GM13977 (cell line): ENCODE measurements at regions not wholly inside any gene's neighbourhood (a gene's known extent, or its start where the extent isn't known, plus 50 kb on each side); places are given as distances from the start of the nearest gene placed in this dataset.

ENCODE experiments used
- DNase-seq: peaks from one replicate; pipeline ENCODE4 v3.0.0; 2012; ENCODE audit warnings: low spot score
- in situ Hi-C: fragments of 300-500 bp; cut with MboI; formaldehyde crosslinking; loops from one replicate; pipeline ENCODE4 v1.12.0; 2022; ENCODE audit warnings: low sequenced_read_pairs, low pct_unique_long_range_greater_than_20kb, mixed read lengths, inconsistent platforms; ENCODE audit not compliant: unreplicated experiment
- TF ChIP-seq, protein P1 (sequence below): IDR thresholded peaks from 2 replicates; pipeline ENCODE4 v1.5.1; 2012; ENCODE audit warnings: mild to moderate bottlenecking, control low read depth; ENCODE audit not compliant: insufficient read depth; ENCODE audit errors: extremely low read depth, missing control alignments

DNA sequence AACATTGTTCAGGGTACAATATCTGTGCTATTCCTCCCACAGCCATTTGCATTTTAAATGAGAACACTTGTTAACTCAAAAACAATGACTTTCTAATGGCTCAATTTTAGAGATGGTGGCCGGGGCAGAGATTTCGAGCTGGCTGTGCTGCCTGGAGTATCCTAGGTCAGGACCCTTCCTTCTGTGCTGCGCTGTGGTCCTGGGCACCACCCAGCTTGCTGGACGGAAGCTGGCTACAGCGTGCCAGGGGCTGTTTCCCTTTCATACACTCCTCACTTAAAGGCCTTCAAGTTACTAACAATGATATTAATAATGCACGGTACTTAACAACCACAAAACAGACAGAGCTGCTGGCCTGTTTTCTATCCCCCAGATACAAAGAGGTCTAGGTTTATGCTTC lies 194.4 kb upstream of the CST7 start:
- DNase-seq = no peak
- TF ChIP-seq, protein P1, sequence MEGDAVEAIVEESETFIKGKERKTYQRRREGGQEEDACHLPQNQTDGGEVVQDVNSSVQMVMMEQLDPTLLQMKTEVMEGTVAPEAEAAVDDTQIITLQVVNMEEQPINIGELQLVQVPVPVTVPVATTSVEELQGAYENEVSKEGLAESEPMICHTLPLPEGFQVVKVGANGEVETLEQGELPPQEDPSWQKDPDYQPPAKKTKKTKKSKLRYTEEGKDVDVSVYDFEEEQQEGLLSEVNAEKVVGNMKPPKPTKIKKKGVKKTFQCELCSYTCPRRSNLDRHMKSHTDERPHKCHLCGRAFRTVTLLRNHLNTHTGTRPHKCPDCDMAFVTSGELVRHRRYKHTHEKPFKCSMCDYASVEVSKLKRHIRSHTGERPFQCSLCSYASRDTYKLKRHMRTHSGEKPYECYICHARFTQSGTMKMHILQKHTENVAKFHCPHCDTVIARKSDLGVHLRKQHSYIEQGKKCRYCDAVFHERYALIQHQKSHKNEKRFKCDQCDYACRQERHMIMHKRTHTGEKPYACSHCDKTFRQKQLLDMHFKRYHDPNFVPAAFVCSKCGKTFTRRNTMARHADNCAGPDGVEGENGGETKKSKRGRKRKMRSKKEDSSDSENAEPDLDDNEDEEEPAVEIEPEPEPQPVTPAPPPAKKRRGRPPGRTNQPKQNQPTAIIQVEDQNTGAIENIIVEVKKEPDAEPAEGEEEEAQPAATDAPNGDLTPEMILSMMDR = no peak
- in situ Hi-C loops = no loop called here

DNA sequence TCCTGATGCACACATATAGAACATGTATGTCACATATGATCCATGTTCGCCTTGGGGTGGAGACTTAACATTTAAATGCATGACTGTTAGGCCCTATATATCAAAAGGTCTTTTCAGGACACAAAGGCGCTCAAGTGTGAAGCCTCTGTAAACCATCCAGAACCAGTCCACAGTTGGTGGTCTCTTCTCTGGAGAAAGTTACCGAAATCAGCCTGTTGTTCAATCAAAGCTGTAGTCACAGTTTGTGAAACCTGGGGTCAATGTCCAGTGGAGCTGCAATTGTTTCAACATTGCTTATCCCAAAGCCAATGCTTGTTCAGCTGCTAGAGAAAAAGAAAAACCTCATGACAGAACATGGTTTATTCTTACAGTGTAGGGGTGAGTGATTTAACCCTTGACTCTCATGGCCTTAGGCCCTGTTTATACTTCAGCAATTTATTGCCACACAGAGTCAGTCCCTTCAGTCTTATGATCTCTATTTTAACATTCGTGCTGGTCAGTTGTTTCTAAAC lies 193.6 kb upstream of the CST7 start:
- in situ Hi-C loops = no loop called here
- DNase-seq = no peak
- TF ChIP-seq, protein P1 = no peak

DNA sequence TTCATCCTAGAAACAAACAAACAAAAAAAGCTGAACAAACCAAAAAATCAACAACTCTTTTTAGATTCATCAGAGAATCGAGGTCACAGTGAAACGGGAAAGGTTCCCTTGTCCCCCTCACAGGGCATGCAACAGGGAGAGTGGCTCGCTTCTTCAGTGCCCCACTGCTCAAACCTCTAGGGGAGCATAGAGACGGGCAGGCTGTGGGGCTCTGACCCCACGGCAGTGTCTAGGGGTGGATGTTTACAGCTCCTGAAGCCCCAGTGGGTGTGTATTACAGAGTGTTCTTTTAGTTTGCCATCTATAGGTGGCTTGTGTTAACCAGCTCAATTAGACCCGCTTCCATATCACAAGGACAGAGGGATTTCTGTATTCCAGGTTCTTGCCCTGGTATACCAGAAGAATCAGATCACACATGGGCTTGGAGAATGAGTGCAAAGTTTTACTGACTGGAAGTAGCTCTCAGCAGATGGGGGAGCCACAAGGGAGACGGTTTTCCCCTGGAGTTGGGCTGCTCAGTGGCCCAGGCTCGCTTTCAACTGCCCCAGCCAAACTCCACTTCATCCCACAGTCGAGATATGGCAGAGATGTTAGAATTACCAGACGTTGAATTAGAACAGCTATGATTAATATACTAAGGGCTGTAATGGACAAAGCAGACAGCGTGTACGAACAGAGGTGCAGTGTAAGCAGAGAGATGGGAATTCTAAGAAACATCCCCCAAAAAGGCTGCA lies 192.6 kb upstream of the CST7 start:
- in situ Hi-C loops = no loop called here
- TF ChIP-seq, protein P1 = no peak
- no peak for DNase-seq

DNA sequence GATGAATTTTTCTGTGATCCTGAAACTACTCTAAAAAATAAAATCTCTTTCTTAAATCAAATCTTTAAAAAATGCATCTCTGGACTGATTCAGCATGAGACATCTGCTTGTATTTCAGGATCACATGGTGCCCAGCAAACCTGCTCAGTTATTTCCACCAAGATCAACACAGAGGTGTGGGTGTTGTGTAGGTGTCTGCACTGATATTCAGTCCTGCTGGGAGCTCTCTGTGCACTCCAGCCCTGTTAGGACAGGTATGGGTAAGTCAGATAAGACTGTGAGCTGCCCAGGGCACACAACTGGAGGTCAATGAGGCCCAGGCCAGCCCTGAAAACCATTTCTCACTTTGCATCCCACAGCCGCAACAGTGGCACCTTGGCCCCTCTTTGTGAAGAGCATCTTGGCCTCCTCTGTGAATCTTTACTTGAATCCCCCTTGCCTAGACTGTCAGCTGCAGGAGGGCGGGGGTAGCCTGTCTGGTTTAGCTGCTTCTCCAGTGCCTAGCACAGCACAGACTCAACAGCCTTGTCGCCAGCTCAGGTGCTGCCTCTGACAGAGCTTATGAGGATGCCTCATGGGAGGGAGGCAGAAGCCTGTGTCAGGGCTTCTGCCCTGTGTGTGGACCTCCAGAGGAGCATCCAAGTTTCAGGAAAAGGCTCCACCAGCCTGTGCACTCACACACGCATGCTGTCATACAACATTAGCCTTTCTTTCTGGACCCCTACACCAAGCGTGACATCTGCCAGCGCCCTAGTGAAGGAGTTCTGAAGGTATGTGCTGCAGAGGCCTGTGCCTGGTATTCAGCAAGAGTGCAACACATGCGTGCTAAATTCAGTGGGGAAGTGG lies 187.6 kb upstream of the CST7 start:
- TF ChIP-seq, protein P1 = no peak
- in situ Hi-C loops = no loop called here
- DNase-seq = no peak

DNA sequence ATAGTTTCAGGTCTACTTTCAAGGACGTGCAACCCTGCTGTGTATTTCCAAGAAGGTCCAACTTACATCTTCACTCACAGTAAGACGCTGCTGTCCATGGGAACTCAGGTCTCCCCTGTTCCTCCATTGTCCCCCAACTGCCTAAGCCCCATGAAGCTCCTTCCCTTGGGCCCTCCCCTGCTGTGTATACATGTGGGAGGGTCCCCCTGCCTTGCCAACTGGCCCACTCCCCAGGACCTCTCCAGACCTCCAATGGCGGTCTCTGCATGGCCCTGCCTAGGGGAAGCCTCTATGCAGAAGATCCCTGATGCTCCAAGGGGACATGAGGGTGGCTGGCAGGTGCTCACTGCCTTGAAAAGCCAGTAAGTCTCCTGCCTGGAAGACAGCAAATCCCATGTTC lies 186.7 kb upstream of the CST7 start:
- no peak for DNase-seq
- TF ChIP-seq, protein P1 = no peak
- in situ Hi-C loops = no loop called here

DNA sequence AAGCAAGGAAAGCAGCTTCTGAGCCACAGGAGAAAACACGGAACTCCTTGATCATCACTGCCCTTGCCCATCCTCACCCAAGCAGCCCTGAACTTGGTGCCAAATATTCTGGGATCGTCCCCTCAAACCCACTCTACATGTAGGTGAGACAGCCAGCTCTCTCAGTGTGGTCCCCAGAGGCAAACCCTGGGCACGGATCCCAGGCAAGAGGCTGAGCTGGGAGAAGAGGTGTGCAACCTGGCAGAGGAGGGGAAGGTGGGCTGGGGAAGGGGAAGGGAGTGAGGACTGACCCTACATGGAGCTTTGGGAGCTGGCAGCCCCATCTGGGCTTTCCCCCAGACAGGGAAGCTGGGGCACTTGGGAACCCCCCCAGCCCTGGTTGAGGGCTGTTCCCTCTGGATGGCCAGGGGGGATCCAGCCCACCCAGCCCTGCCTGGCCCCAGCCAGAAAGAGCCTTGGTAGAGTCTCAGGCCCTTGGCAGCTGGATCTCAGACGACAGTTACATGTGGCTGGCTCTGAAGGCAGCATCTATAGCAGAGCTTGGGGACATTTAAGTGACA lies 186.2 kb upstream of the CST7 start:
- TF ChIP-seq, protein P1 = no peak
- in situ Hi-C loops = no loop called here
- DNase-seq = no peak
